ENCODE measurements at regions not wholly inside any gene's neighbourhood (a gene's known extent, or its start where the extent isn't known, plus 50 kb on each side); places are given as distances from the start of the nearest gene placed in this dataset.

- Histone ChIP-seq H3K27me3 (ENCODE audit: control insufficient read depth in 4 of 4, insufficient read depth in 4 of 4, low read length in 3 of 4) (no peaks in the 10 kb centered on the region), H3K36me3 (ENCODE audit: control insufficient read depth in 4 of 4, insufficient read depth in 3 of 4, low read depth in 1 of 4, low read length in 3 of 4) (no peaks in the 10 kb centered on the region), H3K9ac (ENCODE audit: low read depth in 1 of 2, low read length in 2 of 2) (no peak overlapping the region), H3K4me1 (ENCODE audit: control insufficient read depth in 4 of 4, insufficient read depth in 4 of 4, low read length in 3 of 4) (no peaks in the 10 kb centered on the region), H3K27ac (ENCODE audit: low read depth in 1 of 2, low read length in 2 of 2) (no peak overlapping the region), H3K4me3 (ENCODE audit: low read depth in 1 of 3, low read length in 3 of 3) (no peak overlapping the region), H3K9me3 (ENCODE audit: control insufficient read depth in 4 of 4, low read length in 3 of 4) (no peaks in the 10 kb centered on the region)
- DNase-seq (ENCODE audit: low spot score), result no peak
- TF ChIP-seq RXRA (IDR thresholded peaks at IDR 0.05), result no peak
- TF ChIP-seq GABPA (IDR thresholded peaks at IDR 0.05 in 1 of 2, conservative IDR thresholded peaks at IDR 0.05 in 1 of 2), result no peak
- 86% methylated on average over 6 of the region's 6 CpGs for WGBS
These were observed 604.6 kb downstream of the TFAP2A start for GRCh38 chr6:9810286-9810685.

- no peak overlapping the region for H3K27ac ChIP-seq (ENCODE audit: low read depth in 1 of 2, low read length in 2 of 2)
- H3K4me1 ChIP-seq (ENCODE audit: control insufficient read depth in 4 of 4, insufficient read depth in 4 of 4, low read length in 3 of 4), result no peaks in the 10 kb centered on the region
- H3K27me3 ChIP-seq (ENCODE audit: control insufficient read depth in 4 of 4, insufficient read depth in 4 of 4, low read length in 3 of 4), result no peaks in the 10 kb centered on the region
- no peaks in the 10 kb centered on the region for H3K36me3 ChIP-seq (ENCODE audit: control insufficient read depth in 4 of 4, insufficient read depth in 3 of 4, low read depth in 1 of 4, low read length in 3 of 4)
- 77% methylated on average over 6 of the region's 6 CpGs for WGBS
- no peak for DNase-seq (ENCODE audit: low spot score)
- H3K4me3 ChIP-seq (ENCODE audit: low read depth in 1 of 3, low read length in 3 of 3), result no peak overlapping the region
- no peak for TF ChIP-seq ATF3 (IDR thresholded peaks at IDR 0.05)
- TF ChIP-seq EGR1 (IDR thresholded peaks at IDR 0.05; ENCODE audit: low read depth in 2 of 2), result no peak
- TF ChIP-seq HNF4A (conservative IDR thresholded peaks at IDR 0.05), result no peak
- TF ChIP-seq HNF4G (IDR thresholded peaks at IDR 0.05), result no peak
- TF ChIP-seq MAX (IDR thresholded peaks at IDR 0.05), result no peak
- H3K9ac ChIP-seq (ENCODE audit: low read depth in 1 of 2, low read length in 2 of 2), result no peak overlapping the region
- H3K9me3 ChIP-seq (ENCODE audit: control insufficient read depth in 4 of 4, low read length in 3 of 4), result peaks cover 0 to 2% (median 0%) of the 10 kb centered on the region in 4 donors
These were observed 608.7 kb downstream of the TFAP2A start for GRCh38 chr6:9806195-9806594.

- Histone ChIP-seq H3K36me3 (ENCODE audit: control insufficient read depth in 4 of 4, insufficient read depth in 3 of 4, low read depth in 1 of 4, low read length in 3 of 4) (no peaks in the 10 kb centered on the region), H3K27ac (ENCODE audit: low read depth in 1 of 2, low read length in 2 of 2) (no peak overlapping the region), H3K4me1 (ENCODE audit: control insufficient read depth in 4 of 4, insufficient read depth in 4 of 4, low read length in 3 of 4) (no peaks in the 10 kb centered on the region), H3K9me3 (ENCODE audit: control insufficient read depth in 4 of 4, low read length in 3 of 4) (peaks cover 0 to 2% (median 0%) of the 10 kb centered on the region in 4 donors), H3K27me3 (ENCODE audit: control insufficient read depth in 4 of 4, insufficient read depth in 4 of 4, low read length in 3 of 4) (no peaks in the 10 kb centered on the region), H3K9ac (ENCODE audit: low read depth in 1 of 2, low read length in 2 of 2) (no peak overlapping the region), H3K4me3 (ENCODE audit: low read depth in 1 of 3, low read length in 3 of 3) (no peak overlapping the region)
- 86% methylated on average over 11 of the region's 11 CpGs for WGBS
- TF ChIP-seq HNF4A (conservative IDR thresholded peaks at IDR 0.05) (no peak), TAF1 (conservative IDR thresholded peaks at IDR 0.05) (no peak), RAD21 (IDR thresholded peaks at IDR 0.05) (no peak), CTCF (IDR thresholded peaks at IDR 0.05; ENCODE audit: low read depth, low read length, missing input control) (no peak), ZBTB33 (IDR thresholded peaks at IDR 0.05) (no peak), NR2F2 (IDR thresholded peaks at IDR 0.05) (no peak), REST (IDR thresholded peaks at IDR 0.05) (no peak), FOXA2 (IDR thresholded peaks at IDR 0.05) (no peak), YY1 (IDR thresholded peaks at IDR 0.05) (no peak), ATF3 (IDR thresholded peaks at IDR 0.05) (no peak), GABPA (IDR thresholded peaks at IDR 0.05 in 1 of 2, conservative IDR thresholded peaks at IDR 0.05 in 1 of 2) (no peak), MAX (IDR thresholded peaks at IDR 0.05) (no peak), HNF4G (IDR thresholded peaks at IDR 0.05) (no peak), SP1 (IDR thresholded peaks at IDR 0.05) (no peak), EGR1 (IDR thresholded peaks at IDR 0.05; ENCODE audit: low read depth in 2 of 2) (no peak), JUND (IDR thresholded peaks at IDR 0.05) (no peak), RXRA (IDR thresholded peaks at IDR 0.05) (no peak), FOXA1 (IDR thresholded peaks at IDR 0.05) (no peak)
- DNase-seq (ENCODE audit: low spot score), result no peak
These were observed 613.6 kb downstream of the TFAP2A start for GRCh38 chr6:9801249-9801754.

Measured in liver (tissue), 8 donors.